ENCODE measurements at regions not wholly inside any gene's neighbourhood (a gene's known extent, or its start where the extent isn't known, plus 50 kb on each side); places are given as distances from the start of the nearest gene placed in this dataset.

DNA sequence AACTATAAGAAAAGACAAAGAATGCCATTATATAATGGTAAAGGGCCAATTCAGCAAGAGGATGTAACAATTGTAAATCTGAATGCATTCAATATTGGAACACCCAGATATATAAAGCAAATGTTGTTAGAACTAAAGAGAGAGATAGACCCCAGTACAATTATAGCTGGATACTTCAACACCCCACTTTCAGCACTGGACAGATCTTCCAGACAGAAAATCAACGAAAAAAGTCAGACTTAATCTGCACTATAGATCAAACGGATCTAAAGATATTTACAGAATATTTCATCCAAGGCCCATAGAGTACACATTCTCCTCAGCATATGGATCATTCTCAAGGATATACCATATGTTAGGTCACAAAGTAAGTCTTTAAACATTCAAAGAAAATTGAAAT lies 194.6 kb upstream of the DACH1 start:
- H4K20me1 ChIP-seq (ENCODE audit: insufficient read depth, low read length), result no peaks in the 10 kb centered on the region
- H3K79me2 ChIP-seq (ENCODE audit: insufficient read depth, low read length), result no peaks in the 10 kb centered on the region
- POLR2A ChIA-PET, result no interaction called here
- H3K27ac ChIP-seq (ENCODE audit: extremely low read length, insufficient read depth, low read length), result no peak overlapping the region
- no peak overlapping the region for H3K4me2 ChIP-seq (ENCODE audit: low read depth, low read length)
- no peaks in the 10 kb centered on the region for H3K27me3 ChIP-seq (ENCODE audit: control insufficient read depth in 1 of 2, insufficient read depth in 2 of 2, low read length in 2 of 2)
- peaks cover 30% of the 10 kb centered on the region for H3K9me3 ChIP-seq (ENCODE audit: low read length)
- TF ChIP-seq RARA (CRISPR knock-in tag; IDR thresholded peaks at IDR 0.05) (no peak), TGIF2 (CRISPR knock-in tag; IDR thresholded peaks at IDR 0.05) (no peak), SP1 (IDR thresholded peaks at IDR 0.05) (no peak), SP1 (CRISPR knock-in tag; IDR thresholded peaks at IDR 0.05) (no peak), NBN (conservative IDR thresholded peaks at IDR 0.05) (no peak), ZNF747 (CRISPR knock-in tag; IDR thresholded peaks at IDR 0.05; ENCODE audit: borderline replicate concordance) (no peak), IKZF1 (IDR thresholded peaks at IDR 0.05) (no peak), ZNF383 (CRISPR knock-in tag; IDR thresholded peaks at IDR 0.05; ENCODE audit: borderline replicate concordance) (no peak), POGZ (CRISPR knock-in tag; IDR thresholded peaks at IDR 0.05) (no peak), ZBTB21 (CRISPR knock-in tag; IDR thresholded peaks at IDR 0.05) (no peak), ZC3H4 (CRISPR knock-in tag; IDR thresholded peaks at IDR 0.05; ENCODE audit: borderline replicate concordance) (no peak), STAG1 (CRISPR knock-in tag; IDR thresholded peaks at IDR 0.05) (no peak), ZNF709 (CRISPR knock-in tag; IDR thresholded peaks at IDR 0.05) (no peak), ZNF292 (CRISPR knock-in tag; IDR thresholded peaks at IDR 0.05; ENCODE audit: borderline replicate concordance, low read depth) (no peak), REPIN1 (CRISPR knock-in tag; IDR thresholded peaks at IDR 0.05; ENCODE audit: borderline replicate concordance, low read depth) (no peak), NCOA5 (CRISPR knock-in tag; IDR thresholded peaks at IDR 0.05) (no peak), ERF (CRISPR knock-in tag; IDR thresholded peaks at IDR 0.05) (no peak), ZKSCAN1 (IDR thresholded peaks at IDR 0.05; ENCODE audit: low read length) (no peak), MED1 (CRISPR knock-in tag; IDR thresholded peaks at IDR 0.05) (no peak)
- TF ChIP-seq, protein P1, sequence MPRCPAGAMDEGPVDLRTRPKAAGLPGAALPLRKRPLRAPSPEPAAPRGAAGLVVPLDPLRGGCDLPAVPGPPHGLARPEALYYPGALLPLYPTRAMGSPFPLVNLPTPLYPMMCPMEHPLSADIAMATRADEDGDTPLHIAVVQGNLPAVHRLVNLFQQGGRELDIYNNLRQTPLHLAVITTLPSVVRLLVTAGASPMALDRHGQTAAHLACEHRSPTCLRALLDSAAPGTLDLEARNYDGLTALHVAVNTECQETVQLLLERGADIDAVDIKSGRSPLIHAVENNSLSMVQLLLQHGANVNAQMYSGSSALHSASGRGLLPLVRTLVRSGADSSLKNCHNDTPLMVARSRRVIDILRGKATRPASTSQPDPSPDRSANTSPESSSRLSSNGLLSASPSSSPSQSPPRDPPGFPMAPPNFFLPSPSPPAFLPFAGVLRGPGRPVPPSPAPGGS (CRISPR knock-in tag; IDR thresholded peaks at IDR 0.05), result no peak
- no TSS peak for BruUV-seq (replicated peaks)
- in situ Hi-C loops (cut with HindIII; ENCODE audit: extremely low pct_ligation_motif_present, low pct_unique_long_range_greater_than_20kb), result no loop called here
- no peaks in the 10 kb centered on the region for H3K36me3 ChIP-seq (replicated peaks in 1 of 2; ENCODE audit: control insufficient read depth in 1 of 2, insufficient read depth in 2 of 2, low read length in 2 of 2)
- WGBS (ENCODE audit: low lambda C conversion rate), result 0% methylated on average over 2 of the region's 2 CpGs
- H3K4me3 ChIP-seq (replicated peaks in 1 of 3; ENCODE audit: insufficient read depth in 1 of 3, low read depth in 2 of 3, low read length in 3 of 3), result no peak overlapping the region
- no peak for ATAC-seq
- intact Hi-C loops (cut with micrococcal nuclease; ENCODE audit: unreplicated experiment), result no loop called here
- CTCF ChIA-PET (ENCODE audit: low intra/inter-chr PET ratio, low total read pairs), result no interaction called here
- H3K4me1 ChIP-seq (ENCODE audit: insufficient read depth, low read length), result no peaks in the 10 kb centered on the region
- H3K9ac ChIP-seq (ENCODE audit: insufficient read depth, low read depth, low read length), result no peak overlapping the region
- no peak overlapping the region for H2AFZ ChIP-seq (ENCODE audit: low read length)
- no peak for DNase-seq (ENCODE audit: low spot score)
- FAIRE-seq, result no peak
